HG03558 (cell line): ENCODE measurements at regions not wholly inside any gene's neighbourhood (a gene's known extent, or its start where the extent isn't known, plus 50 kb on each side); places are given as distances from the start of the nearest gene placed in this dataset.
"Not testable (repeated sequence)": the region's sequence is repeated elsewhere in the genome, so short reads cannot be mapped to it uniquely, and the experiment has no call there.

ENCODE experiments used
- ATAC-seq: cut with Tn5 transposase; IDR thresholded peaks from one replicate; pipeline ENCODE4 v1.9.1; 2021; ENCODE audit warnings: moderate number of reproducible peaks; ENCODE audit not compliant: unreplicated experiment; ENCODE audit errors: extremely low read depth

GRCh38 chr1:146448212-146448876 lies 219.5 kb upstream of the NOTCH2NLA start:
- ATAC-seq: not testable (repeated sequence)

DNA sequence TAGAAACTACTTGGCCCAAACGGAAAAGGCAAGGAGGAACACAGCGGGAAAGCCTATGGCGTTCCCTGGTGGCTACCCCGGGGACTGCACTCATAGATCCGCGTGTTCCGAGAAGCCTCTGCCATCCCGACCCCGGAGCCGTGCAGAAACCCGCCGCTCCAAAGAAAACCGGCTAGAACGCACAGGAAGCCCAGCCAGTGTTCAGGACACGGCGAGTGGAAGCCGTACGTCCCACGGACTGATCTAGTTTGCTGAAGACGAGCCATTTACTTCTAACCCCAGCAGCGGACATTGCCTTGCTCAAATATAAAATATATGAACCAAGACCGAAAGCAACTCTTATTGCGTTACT lies 215.0 kb upstream of the NOTCH2NLA start:
- not testable (repeated sequence) for ATAC-seq

DNA sequence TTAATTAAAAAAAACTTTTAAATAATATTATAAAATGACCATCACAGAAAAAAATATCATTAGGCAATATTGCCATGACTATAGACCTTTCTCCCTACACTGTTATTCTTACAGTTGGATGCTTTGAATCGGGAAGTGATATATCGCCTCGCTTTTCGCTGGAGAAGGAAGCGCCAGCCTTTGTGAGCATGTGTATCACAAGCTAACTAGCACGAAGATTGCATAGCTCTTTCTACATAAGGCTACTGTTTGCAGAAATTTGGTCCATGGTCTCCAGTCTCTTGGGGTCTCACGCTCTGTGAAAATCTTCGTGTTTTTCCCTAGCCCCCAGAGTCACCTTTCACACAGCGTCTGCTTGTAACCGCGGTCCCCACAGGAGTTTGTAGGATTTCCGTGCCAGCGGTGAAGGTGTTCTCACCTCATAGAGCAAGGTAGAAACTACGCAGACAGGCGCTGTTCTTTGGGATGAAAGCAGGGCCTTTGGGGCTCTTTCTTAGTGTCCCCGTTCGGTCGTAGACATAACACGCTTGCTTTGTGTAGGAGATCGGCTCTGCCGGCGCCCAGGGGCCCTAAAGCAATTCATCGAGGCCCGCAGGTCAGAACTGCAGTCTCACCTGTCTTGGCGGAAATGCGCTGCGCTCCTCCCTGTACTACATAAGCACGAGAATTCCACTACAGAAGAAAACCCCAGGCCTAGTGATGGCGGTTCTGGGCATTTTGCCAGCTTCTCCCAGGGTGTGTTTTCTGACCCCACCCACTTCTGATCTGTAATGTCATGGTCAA lies 214.5 kb upstream of the NOTCH2NLA start:
- not testable (repeated sequence) for ATAC-seq

DNA sequence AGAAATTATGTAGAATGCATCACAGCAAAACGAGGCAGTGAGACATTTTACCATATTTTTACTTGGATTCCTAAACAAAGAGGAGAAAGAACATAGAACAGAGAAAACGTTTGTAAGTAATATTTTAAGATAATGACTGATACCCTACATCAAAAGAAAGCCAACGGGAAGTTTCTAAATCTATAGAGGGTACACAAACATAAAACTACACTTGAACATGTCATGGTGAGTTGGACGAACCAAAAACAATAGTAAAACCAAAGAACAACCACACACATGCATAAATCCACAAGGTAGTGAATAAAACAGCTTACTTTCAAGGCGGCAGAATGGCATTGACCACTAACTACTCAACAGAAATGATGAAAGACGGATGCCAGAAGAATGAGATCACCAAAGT lies 209.7 kb upstream of the NOTCH2NLA start:
- ATAC-seq: not testable (repeated sequence)

- ATAC-seq: not testable (repeated sequence)
Observed at GRCh38 chr1:146416642-146417041, 187.8 kb upstream of the NOTCH2NLA start.

GRCh38 chr1:146415017-146415416 lies 186.2 kb upstream of the NOTCH2NLA start:
- not testable (repeated sequence) for ATAC-seq

GRCh38 chr1:146413911-146414310 lies 185.1 kb upstream of the NOTCH2NLA start:
- not testable (repeated sequence) for ATAC-seq

- ATAC-seq: not testable (repeated sequence)
Observed at GRCh38 chr1:146411923-146412322, 183.1 kb upstream of the NOTCH2NLA start.

- not testable (repeated sequence) for ATAC-seq
Observed at GRCh38 chr1:146409817-146410441, 181.1 kb upstream of the NOTCH2NLA start.

DNA sequence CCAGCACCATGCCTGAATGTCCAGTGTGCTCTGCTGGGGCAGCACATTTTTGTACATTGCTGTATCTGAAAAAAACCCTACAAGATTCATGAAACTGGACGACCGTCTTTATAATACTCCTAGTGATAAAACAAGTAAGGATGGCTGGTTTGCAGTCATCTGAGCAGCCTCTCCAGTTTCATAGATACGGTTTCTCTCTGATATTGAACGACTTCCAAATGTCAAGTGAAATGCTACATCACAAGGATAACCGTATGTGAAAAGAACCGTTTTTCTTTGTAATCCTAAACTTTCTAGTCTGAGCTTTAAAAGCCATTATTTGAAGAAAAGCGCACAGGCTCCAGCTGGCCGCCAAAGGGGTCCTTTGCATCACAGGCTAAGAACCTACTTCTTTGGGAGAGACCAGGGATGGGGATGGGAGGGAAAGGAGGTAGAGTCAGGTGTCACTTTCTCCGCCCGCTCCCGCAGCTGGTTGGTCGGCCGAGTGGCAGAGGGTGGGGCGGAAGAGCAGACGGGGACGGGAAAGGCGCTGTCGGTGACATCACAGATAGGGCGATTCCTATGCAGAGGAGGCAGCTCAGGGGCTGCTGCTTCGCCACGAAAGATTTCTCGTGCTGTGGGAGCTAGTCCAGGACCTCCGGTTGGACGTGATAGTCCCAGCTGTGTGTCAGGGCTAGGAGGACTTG lies 180.4 kb upstream of the NOTCH2NLA start:
- ATAC-seq: not testable (repeated sequence)

DNA sequence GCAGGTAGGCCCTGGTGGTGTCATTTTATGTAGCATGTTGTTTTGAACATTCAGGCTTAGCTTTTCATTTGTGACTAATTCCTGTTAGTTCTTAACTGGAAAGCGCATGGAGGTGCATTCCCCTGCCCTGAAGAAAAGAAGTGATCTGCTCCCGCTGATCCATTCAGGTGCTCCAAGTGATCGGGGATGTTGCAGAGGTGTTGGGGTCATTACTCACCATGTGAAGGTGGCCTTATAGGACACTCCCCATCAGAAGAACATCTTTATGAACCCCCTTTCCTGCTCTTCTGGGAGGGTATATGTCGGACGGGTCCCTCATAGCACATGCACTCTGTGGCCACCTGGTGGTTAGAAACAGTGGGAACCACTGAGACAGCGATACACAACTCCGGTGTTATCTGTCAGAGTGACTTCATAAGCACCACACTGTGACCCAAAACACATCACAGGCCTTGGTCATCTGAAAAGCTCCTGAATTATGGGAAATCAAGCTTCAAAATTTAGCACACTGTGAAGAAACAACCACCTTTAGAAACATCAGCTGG lies 172.5 kb upstream of the NOTCH2NLA start:
- ATAC-seq: not testable (repeated sequence)

DNA sequence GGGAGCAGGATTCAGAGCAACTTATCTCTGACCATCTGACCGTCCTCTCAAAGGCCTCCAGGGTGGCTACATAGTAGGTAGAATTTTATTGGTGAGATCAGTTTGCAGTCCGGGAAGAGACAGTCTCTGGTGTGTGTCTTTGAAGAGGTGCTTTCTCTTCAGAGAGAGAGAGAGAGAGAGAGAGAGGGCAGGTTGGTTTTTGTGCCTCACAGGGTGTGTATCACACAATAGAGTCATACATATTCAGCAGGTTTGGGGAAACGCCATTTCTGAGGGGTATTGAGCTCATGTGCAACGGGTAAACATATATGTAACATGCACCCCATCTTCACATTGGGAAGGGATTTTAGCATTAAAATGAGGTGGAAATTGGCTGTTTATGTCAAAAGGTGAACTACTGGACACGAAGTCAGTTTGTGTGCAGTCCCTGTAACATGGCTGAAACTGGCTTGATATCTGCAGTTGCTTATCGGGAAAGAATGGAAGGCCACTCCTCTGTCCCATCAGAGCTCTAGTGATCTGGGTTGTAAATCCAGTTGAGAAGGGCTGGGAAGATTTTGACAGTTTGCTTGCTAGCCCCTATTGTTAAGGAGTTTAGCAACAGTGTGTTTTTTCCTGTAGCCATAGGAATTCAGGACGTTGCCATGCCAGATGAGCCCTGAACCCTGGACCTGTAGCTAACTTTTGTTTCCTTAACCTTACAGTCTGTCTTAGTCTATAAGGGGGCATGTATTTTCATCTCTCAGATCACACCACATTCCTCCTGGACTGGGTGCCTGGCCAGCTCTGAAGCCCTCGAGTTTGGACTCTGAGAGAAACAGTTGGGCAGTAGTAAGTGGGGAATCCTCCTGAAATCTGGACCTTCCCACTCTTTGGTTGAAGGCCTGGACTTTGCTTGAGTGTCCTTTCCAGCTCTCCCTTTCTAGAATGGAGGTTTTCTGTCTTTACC lies 171.6 kb upstream of the NOTCH2NLA start:
- ATAC-seq: not testable (repeated sequence)

GRCh38 chr1:146399225-146399624 lies 170.4 kb upstream of the NOTCH2NLA start:
- ATAC-seq: not testable (repeated sequence)

DNA sequence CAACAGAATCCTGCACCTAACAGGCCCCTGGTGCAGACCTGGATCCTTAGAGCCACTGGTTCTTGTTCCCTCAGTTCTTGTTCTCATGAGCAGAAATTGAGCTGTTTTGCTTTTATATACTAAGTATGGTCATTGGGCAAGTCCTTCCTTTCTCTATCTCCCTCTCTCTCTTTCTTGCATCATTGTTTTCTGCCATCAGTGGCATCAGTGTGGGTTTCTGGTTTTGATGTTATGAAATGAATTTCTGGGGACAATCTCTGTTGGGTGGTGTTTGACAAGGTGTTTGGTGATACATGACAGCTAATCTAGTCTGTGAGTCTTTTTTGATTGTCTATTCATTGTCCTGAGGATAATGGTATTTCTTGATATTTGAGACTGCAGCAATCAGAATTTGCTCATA lies 168.0 kb upstream of the NOTCH2NLA start:
- ATAC-seq: not testable (repeated sequence)

- ATAC-seq: not testable (repeated sequence)
Observed at GRCh38 chr1:146396242-146396641, 167.4 kb upstream of the NOTCH2NLA start.

DNA sequence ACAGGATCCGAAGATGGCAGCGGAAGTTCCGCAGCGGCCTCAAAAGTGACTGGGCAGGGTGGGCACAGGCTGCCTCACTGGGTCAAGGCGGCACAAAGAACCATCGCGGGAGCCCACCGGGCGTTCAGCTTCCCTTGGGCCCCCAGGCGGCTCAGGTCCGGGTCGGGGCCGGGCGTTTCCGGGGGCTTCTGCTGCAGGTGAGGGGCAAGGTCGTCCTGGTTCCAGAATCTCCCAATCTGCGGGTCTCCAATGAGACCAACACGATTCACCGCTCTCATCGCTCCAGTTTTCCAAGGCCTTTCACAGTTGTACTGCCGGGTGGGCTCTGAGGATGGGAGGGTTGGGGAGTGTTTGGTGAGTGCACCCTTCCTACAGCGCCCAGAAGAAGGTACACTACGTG lies 165.0 kb upstream of the NOTCH2NLA start:
- not testable (repeated sequence) for ATAC-seq

DNA sequence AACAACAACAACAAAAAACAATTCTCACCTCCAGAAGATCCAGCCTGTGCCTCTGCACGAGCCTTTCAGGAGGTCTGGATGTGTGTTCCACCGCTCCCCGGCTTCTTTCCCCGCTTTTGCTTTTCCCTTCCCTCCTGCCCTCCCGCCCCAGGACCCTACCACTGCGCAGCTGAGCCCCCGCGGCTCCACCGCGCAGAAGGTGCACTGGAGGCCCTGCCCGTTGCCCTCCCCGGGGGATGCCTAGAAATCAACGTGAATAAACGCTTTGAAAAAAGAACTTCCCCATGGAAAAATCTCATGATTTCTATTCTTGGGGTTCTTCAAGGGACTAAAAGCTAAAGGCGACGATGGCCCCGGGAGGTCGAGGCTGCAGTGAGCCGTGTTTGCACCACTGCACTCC lies 164.3 kb upstream of the NOTCH2NLA start:
- not testable (repeated sequence) for ATAC-seq

DNA sequence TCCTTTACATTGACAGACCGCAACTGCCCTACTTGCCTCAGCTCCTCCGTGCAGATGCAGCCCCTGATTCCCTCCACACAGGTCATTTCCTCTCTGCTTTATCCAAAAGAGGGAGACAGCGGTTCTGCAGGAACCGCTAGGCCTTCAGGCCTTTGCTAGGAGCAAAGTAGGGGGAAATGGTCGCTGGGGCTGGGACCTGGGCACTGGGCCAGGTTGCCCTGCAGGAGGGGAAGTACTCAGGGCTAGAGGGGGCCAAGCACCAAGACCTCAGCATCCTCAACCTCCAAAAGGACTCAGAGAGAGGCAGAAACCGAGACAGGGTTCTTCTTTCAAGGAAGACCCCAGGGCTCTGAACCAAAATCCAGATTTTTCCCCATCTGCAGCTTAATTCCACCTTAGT lies 160.4 kb upstream of the NOTCH2NLA start:
- not testable (repeated sequence) for ATAC-seq
